Muscle of leg (tissue), 3 donors: ENCODE measurements at regions not wholly inside any gene's neighbourhood (a gene's known extent, or its start where the extent isn't known, plus 50 kb on each side); places are given as distances from the start of the nearest gene placed in this dataset.
A peak's percentile ranks its signal among the peaks of the same experiment; 100 is the strongest.
"Not testable (repeated sequence)": the region's sequence is repeated elsewhere in the genome, so short reads cannot be mapped to it uniquely, and the experiment has no call there.

ENCODE experiments used
- DNase-seq: peaks from one replicate; pipeline ENCODE4 v3.0.0; 2013
- H3K27ac ChIP-seq: one replicate; pipeline ENCODE4 v1.5.1; 2013; ENCODE audit warnings: mild to moderate bottlenecking, low read length, control low read depth
- H3K27me3 ChIP-seq: one replicate; pipeline ENCODE4 v1.6.1; 2013; ENCODE audit warnings: low read length; ENCODE audit not compliant: control insufficient read depth, insufficient read depth
- H3K36me3 ChIP-seq: one replicate; pipeline ENCODE4 v1.6.1; 2013; ENCODE audit warnings: low read length; ENCODE audit not compliant: control insufficient read depth, insufficient read depth
- H3K4me1 ChIP-seq: one replicate; pipeline ENCODE4 v1.6.1; 2013; ENCODE audit warnings: low read length; ENCODE audit not compliant: control insufficient read depth, insufficient read depth
- H3K4me3 ChIP-seq: one replicate; pipeline ENCODE4 v1.5.1; 2013; ENCODE audit warnings: low read length, control low read depth
- H3K9me3 ChIP-seq: replicated peaks from 2 replicates; pipeline ENCODE4 v1.6.1; 2013; ENCODE audit warnings: low read depth, low read length; ENCODE audit not compliant: control insufficient read depth
- WGBS: methylation state at CpG from one replicate; pipeline ENCODE4 v1.1.5; 2013; ENCODE audit warnings: missing lambda C conversion rate; ENCODE audit not compliant: insufficient coverage; 5-methylcytosine and 5-hydroxymethylcytosine counted together

GRCh38 chr11:123344790-123345357 lies 85.2 kb upstream of the GRAMD1B start:
- no peaks in the 10 kb centered on the region for H3K27me3 ChIP-seq
- no peak overlapping the region for H3K27ac ChIP-seq
- WGBS = no CpG with 5 or more reads among the region's 2 CpGs
- no peaks in the 10 kb centered on the region for H3K4me1 ChIP-seq
- DNase-seq = no peak
- no peak overlapping the region for H3K4me3 ChIP-seq
- H3K36me3 ChIP-seq = no peaks in the 10 kb centered on the region
- no peaks in the 10 kb centered on the region for H3K9me3 ChIP-seq

- H3K36me3 ChIP-seq, H3K4me3 ChIP-seq, H3K4me1 ChIP-seq, H3K27ac ChIP-seq, H3K27me3 ChIP-seq, H3K9me3 ChIP-seq, DNase-seq: not testable (repeated sequence)
- 60% methylated on average over 2 of the region's 2 CpGs for WGBS
Observed at GRCh38 chr11:123344188-123344587, 85.9 kb upstream of the GRAMD1B start.

- no peak for DNase-seq
Observed at GRCh38 chr11:123338997-123339752, 90.9 kb upstream of the GRAMD1B start.

GRCh38 chr11:123338266-123338800 lies 91.7 kb upstream of the GRAMD1B start:
- WGBS = 87% methylated on average over 3 of the region's 6 CpGs
- Histone ChIP-seq H3K4me1 (no peaks in the 10 kb centered on the region), H3K36me3 (no peaks in the 10 kb centered on the region), H3K27ac (no peak overlapping the region), H3K9me3 (no peaks in the 10 kb centered on the region), H3K27me3 (peaks cover 2% of the 10 kb centered on the region), H3K4me3 (no peak overlapping the region)
- no peak for DNase-seq

More at GRCh38 chr11:123338997-123339752, 90.9 kb upstream of the GRAMD1B start:
- Histone ChIP-seq H3K9me3 (no peaks in the 10 kb centered on the region), H3K27me3 (peaks cover 2% of the 10 kb centered on the region), H3K36me3 (no peaks in the 10 kb centered on the region), H3K4me1 (no peaks in the 10 kb centered on the region), H3K27ac (no peak overlapping the region), H3K4me3 (no peak overlapping the region)
- 80% methylated on average over 3 of the region's 9 CpGs for WGBS

- H3K27ac ChIP-seq = no peak overlapping the region
- H3K4me3 ChIP-seq = no peak overlapping the region
- H3K9me3 ChIP-seq = no peaks in the 10 kb centered on the region
- H3K4me1 ChIP-seq = no peaks in the 10 kb centered on the region
- H3K27me3 ChIP-seq = peaks cover 2% of the 10 kb centered on the region
- H3K36me3 ChIP-seq = no peaks in the 10 kb centered on the region
- 80% methylated on average over 1 of the region's 4 CpGs for WGBS
- DNase-seq = no peak
Observed at GRCh38 chr11:123334925-123335324, 95.1 kb upstream of the GRAMD1B start.

- no CpG with 5 or more reads among the region's 1 CpG for WGBS
- H3K4me3 ChIP-seq = not testable (repeated sequence)
Observed at GRCh38 chr11:123332577-123332976, 97.5 kb upstream of the GRAMD1B start.

GRCh38 chr11:123330948-123331347 lies 99.1 kb upstream of the GRAMD1B start:
- WGBS = no CpG with 5 or more reads among the region's 2 CpGs

More at GRCh38 chr11:123332577-123332976, 97.5 kb upstream of the GRAMD1B start:
- not testable (repeated sequence) for H3K27me3 ChIP-seq, DNase-seq, H3K36me3 ChIP-seq, H3K27ac ChIP-seq, H3K9me3 ChIP-seq, H3K4me1 ChIP-seq

GRCh38 chr11:123330471-123330870 lies 99.6 kb upstream of the GRAMD1B start:
- no CpG with 5 or more reads among the region's 2 CpGs for WGBS
- no peak for DNase-seq
- Histone ChIP-seq H3K4me1 (no peaks in the 10 kb centered on the region), H3K9me3 (no peaks in the 10 kb centered on the region), H3K4me3 (no peak overlapping the region), H3K36me3 (no peaks in the 10 kb centered on the region), H3K27ac (no peak overlapping the region), H3K27me3 (no peaks in the 10 kb centered on the region)

More at GRCh38 chr11:123330948-123331347, 99.1 kb upstream of the GRAMD1B start:
- Histone ChIP-seq H3K27me3 (no peaks in the 10 kb centered on the region), H3K9me3 (no peaks in the 10 kb centered on the region), H3K4me3 (no peak overlapping the region), H3K27ac (no peak overlapping the region), H3K4me1 (no peaks in the 10 kb centered on the region), H3K36me3 (no peaks in the 10 kb centered on the region)
- peak; percentile 20 for DNase-seq

GRCh38 chr11:123330071-123330470 lies 100.0 kb upstream of the GRAMD1B start:
- DNase-seq = no peak
- no peaks in the 10 kb centered on the region for H3K36me3 ChIP-seq
- H3K27ac ChIP-seq = no peak overlapping the region
- WGBS = 40% methylated on average over 2 of the region's 4 CpGs
- no peaks in the 10 kb centered on the region for H3K9me3 ChIP-seq
- H3K4me3 ChIP-seq = no peak overlapping the region
- no peaks in the 10 kb centered on the region for H3K27me3 ChIP-seq
- no peaks in the 10 kb centered on the region for H3K4me1 ChIP-seq

GRCh38 chr11:123328281-123328867 lies 101.7 kb upstream of the GRAMD1B start:
- no peak for DNase-seq
- WGBS = 76% methylated on average over 3 of the region's 5 CpGs
- no peak overlapping the region for H3K27ac ChIP-seq

More at GRCh38 chr11:123328281-123328867, 101.7 kb upstream of the GRAMD1B start:
- Histone ChIP-seq H3K27me3 (no peaks in the 10 kb centered on the region), H3K36me3 (no peaks in the 10 kb centered on the region), H3K4me1 (no peaks in the 10 kb centered on the region), H3K9me3 (no peaks in the 10 kb centered on the region), H3K4me3 (no peak overlapping the region)
